Tibial nerve (tissue), 3 donors: ENCODE measurements at regions not wholly inside any gene's neighbourhood (a gene's known extent, or its start where the extent isn't known, plus 50 kb on each side); places are given as distances from the start of the nearest gene placed in this dataset.

Experiments
- CTCF ChIP-seq, 5 experiments: fragments of 200-600 bp in 3 of 5; fragments of 450-650 bp in 2 of 5; sonication (generic) in 3 of 5; IDR thresholded peaks; one replicate each; pipeline ENCODE4 v1.5.1; 2016 to 2019; ENCODE audit warnings: antibody characterized with exemption in 5 of 5, mild to moderate bottlenecking in 3 of 5, moderate library complexity in 2 of 5
- POLR2A ChIP-seq, 2 donors: fragments of 450-650 bp; IDR thresholded peaks; one replicate each; pipeline ENCODE4 v1.6.1; 2017; ENCODE audit warnings: antibody characterized with exemption in 2 of 2, mild to moderate bottlenecking in 2 of 2, moderate library complexity in 2 of 2

GRCh38 chr6:167735084-167735950, 91.4 kb upstream of the AFDN start:
- no peak for TF ChIP-seq CTCF (IDR thresholded peaks at IDR 0.05)
- TF ChIP-seq POLR2A (IDR thresholded peaks at IDR 0.05) = no peak
